ENCODE measurements at regions not wholly inside any gene's neighbourhood (a gene's known extent, or its start where the extent isn't known, plus 50 kb on each side); places are given as distances from the start of the nearest gene placed in this dataset.

- no peak overlapping the region for H3K4me3 ChIP-seq (ENCODE audit: low read depth, low read length)
- DNase-seq (ENCODE audit: low read depth), result no peak
- TF ChIP-seq, protein P1, sequence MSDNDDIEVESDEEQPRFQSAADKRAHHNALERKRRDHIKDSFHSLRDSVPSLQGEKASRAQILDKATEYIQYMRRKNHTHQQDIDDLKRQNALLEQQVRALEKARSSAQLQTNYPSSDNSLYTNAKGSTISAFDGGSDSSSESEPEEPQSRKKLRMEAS (IDR thresholded peaks at IDR 0.05; ENCODE audit: low read depth, low read length), result no peak
- TF ChIP-seq MYC (IDR thresholded peaks at IDR 0.05; ENCODE audit: low read depth, low read length) (no peak), POLR2A (IDR thresholded peaks at IDR 0.05; ENCODE audit: extremely low read depth, insufficient read length) (no peak)
- TF ChIP-seq, protein P2, sequence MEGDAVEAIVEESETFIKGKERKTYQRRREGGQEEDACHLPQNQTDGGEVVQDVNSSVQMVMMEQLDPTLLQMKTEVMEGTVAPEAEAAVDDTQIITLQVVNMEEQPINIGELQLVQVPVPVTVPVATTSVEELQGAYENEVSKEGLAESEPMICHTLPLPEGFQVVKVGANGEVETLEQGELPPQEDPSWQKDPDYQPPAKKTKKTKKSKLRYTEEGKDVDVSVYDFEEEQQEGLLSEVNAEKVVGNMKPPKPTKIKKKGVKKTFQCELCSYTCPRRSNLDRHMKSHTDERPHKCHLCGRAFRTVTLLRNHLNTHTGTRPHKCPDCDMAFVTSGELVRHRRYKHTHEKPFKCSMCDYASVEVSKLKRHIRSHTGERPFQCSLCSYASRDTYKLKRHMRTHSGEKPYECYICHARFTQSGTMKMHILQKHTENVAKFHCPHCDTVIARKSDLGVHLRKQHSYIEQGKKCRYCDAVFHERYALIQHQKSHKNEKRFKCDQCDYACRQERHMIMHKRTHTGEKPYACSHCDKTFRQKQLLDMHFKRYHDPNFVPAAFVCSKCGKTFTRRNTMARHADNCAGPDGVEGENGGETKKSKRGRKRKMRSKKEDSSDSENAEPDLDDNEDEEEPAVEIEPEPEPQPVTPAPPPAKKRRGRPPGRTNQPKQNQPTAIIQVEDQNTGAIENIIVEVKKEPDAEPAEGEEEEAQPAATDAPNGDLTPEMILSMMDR (IDR thresholded peaks at IDR 0.05; ENCODE audit: low read depth, low read length), result no peak
These were observed 140.4 kb upstream of the WDFY3 start for GRCh38 chr4:85106805-85107336.

DNA sequence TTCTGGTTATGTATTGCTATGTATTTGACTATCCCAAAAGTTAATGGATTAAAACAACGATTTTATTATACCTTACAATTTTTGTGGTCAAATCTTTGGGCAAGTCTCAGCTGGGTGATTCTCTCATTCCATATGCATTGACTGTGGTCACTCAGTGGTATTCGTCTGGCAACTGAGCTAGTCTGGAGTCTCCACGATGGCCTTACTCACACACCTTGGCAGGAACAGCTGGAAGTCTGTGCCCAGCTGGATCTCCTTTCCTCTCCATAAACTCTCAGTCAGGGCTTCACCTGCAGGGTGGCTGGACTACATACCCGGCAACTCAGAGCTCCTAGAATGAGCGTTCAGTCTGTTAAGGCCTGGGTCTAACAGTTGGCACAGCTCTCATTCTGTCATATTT is 141.1 kb upstream of the WDFY3 start:
- H3K4me3 ChIP-seq (ENCODE audit: low read depth, low read length), result no peak overlapping the region
- TF ChIP-seq, protein P1 (IDR thresholded peaks at IDR 0.05; ENCODE audit: low read depth, low read length), result no peak
- TF ChIP-seq, protein P2 (IDR thresholded peaks at IDR 0.05; ENCODE audit: low read depth, low read length), result no peak
- no peak for DNase-seq (ENCODE audit: low read depth)

DNA sequence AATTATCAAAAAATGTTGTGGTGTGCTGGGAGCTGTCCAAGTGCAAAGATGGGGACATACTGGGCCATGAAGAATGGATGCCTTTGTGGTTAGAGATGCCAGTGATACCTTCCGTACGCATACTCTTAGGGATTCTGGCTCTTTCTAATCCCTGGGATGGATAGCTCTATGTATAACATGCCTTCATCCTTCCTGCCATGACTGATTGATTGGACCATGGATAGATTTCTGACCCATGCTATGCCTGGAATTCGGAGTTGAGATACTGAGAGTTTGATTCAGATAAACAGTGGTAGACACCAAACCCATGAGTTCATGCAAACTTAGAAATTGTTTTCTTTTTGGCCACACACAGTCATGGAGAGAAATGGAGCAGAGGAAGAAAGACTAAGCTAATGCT is 147.2 kb upstream of the WDFY3 start:
- no peak for DNase-seq (ENCODE audit: low read depth)
- TF ChIP-seq POLR2A (IDR thresholded peaks at IDR 0.05; ENCODE audit: extremely low read depth, insufficient read length), result no peak
- TF ChIP-seq MYC (IDR thresholded peaks at IDR 0.05; ENCODE audit: low read depth, low read length), result no peak
- TF ChIP-seq, protein P2 (IDR thresholded peaks at IDR 0.05; ENCODE audit: low read depth, low read length), result no peak
- H3K4me3 ChIP-seq (ENCODE audit: low read depth, low read length), result no peak overlapping the region

DNA sequence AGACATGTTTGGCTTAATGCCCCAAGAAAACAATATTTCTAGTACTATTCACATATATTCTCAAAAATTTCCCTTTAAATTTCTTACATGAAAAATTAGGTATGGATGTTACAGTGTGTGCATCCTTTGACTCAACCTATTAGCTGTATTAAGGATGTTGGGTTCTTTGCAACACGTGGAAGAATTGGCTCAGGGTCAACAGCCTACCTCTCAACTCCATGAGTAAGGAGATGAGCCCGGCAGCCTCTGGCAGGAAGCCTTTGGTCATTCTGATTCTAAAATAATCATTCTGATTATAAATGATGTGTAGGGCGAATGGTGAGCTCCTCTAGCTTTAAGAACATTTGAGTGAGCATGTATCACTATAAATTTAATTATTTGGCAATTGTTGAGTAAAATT is 148.0 kb upstream of the WDFY3 start:
- H3K4me3 ChIP-seq (ENCODE audit: low read depth, low read length), result no peak overlapping the region
- TF ChIP-seq, protein P2 (IDR thresholded peaks at IDR 0.05; ENCODE audit: low read depth, low read length), result no peak
- TF ChIP-seq MYC (IDR thresholded peaks at IDR 0.05; ENCODE audit: low read depth, low read length) (no peak), POLR2A (IDR thresholded peaks at IDR 0.05; ENCODE audit: extremely low read depth, insufficient read length) (no peak)
- TF ChIP-seq, protein P1 (IDR thresholded peaks at IDR 0.05; ENCODE audit: low read depth, low read length), result no peak
- no peak for DNase-seq (ENCODE audit: low read depth)

DNA sequence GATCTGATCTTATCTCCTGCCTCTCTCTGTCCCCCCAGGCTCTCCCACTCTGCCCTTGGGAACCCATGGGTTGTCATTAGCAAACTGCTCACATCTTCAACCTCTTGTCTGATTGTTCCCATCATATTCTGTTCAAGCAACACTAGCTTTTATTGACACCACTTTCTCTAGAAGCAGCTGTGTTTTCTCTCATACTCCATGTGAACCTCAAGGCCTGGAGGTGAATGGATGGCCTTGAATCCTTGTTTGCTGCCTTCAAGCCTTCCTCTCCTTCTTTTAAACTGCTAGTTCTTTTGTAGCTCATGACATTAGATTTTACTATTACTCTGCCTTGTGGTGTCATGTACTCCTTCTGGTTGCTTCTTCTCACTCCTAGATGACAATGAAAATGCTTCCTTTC is 149.5 kb upstream of the WDFY3 start:
- TF ChIP-seq MYC (IDR thresholded peaks at IDR 0.05; ENCODE audit: low read depth, low read length) (no peak), POLR2A (IDR thresholded peaks at IDR 0.05; ENCODE audit: extremely low read depth, insufficient read length) (no peak)
- TF ChIP-seq, protein P1 (IDR thresholded peaks at IDR 0.05; ENCODE audit: low read depth, low read length), result no peak
- TF ChIP-seq, protein P2 (IDR thresholded peaks at IDR 0.05; ENCODE audit: low read depth, low read length), result no peak
- H3K4me3 ChIP-seq (ENCODE audit: low read depth, low read length), result no peak overlapping the region
- DNase-seq (ENCODE audit: low read depth), result no peak

DNA sequence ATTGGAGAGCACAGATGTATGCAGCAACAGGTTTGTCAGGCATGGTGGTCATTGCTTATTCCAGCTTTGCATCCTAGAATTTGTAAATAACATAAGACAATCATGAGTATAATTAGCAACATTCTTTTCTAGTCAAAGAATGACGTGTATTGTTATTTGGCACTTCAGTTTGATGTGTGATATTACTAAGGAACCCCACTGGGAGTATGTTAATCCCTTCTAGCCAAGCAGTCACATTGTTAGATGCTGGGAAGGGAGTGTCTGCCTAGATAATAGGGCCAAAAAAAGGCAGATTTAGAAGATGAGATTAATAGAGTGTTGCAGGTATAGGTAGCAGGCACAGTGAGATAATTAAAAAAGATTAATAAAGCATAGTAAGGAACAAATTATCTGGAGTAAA is 159.2 kb upstream of the WDFY3 start:
- TF ChIP-seq, protein P2 (IDR thresholded peaks at IDR 0.05; ENCODE audit: low read depth, low read length), result no peak
- TF ChIP-seq MYC (IDR thresholded peaks at IDR 0.05; ENCODE audit: low read depth, low read length) (no peak), POLR2A (IDR thresholded peaks at IDR 0.05; ENCODE audit: extremely low read depth, insufficient read length) (no peak)
- TF ChIP-seq, protein P1 (IDR thresholded peaks at IDR 0.05; ENCODE audit: low read depth, low read length), result no peak
- H3K4me3 ChIP-seq (ENCODE audit: low read depth, low read length), result no peak overlapping the region
- no peak for DNase-seq (ENCODE audit: low read depth)
